K562 (cell line): ENCODE measurements at regions not wholly inside any gene's neighbourhood (a gene's known extent, or its start where the extent isn't known, plus 50 kb on each side); places are given as distances from the start of the nearest gene placed in this dataset.

Source experiments
- ATAC-seq: fragments of 200-7000 bp; cut with Tn5 transposase; 3 replicates; pipeline ENCODE4 v1.9.1; 2020; ENCODE audit warnings: moderate library complexity
- BruUV-seq: library from RNA; stranded (reverse); fragments of 400-500 nt; replicated peaks from 2 replicates; lab custom pipeline; 2021; lab: Mats Ljungman, UMichigan
- CTCF ChIA-PET: fragments of 300-600 bp; formaldehyde crosslinking; extraction: SDS; loops from one replicate; lab custom pipeline; 2021; ENCODE audit warnings: low intra/inter-chr PET ratio; lab: Yijun Ruan, JAX
- POLR2A ChIA-PET: fragments of 300-600, 350-650 bp; sonication (Branson Sonifier 250); formaldehyde crosslinking; extraction: SDS; loops from one replicate; lab custom pipeline; 2021; ENCODE audit warnings: antibody characterized with exemption, inconsistent platforms; lab: Yijun Ruan, JAX
- DNase-seq, 4 experiments: peaks; one replicate each; pipeline versions ENCODE4 v3.0.0 to v3.0.0-alpha.2; 2011 to 2018; ENCODE audit warnings: low spot score in 3 of 4, mixed read lengths in 3 of 4; ENCODE audit errors: extremely low read depth in 1 of 4
- FAIRE-seq: peaks from 2 replicates; lab custom pipeline; 2011; peaks lifted over from hg19 to GRCh38; lab: Jason Lieb, UNC
- H2AFZ ChIP-seq: 2 replicates; pipeline ENCODE4 v1.6.0; 2011; ENCODE audit warnings: low read depth, low read length, control low read depth, inconsistent platforms
- H3K27ac ChIP-seq: fragments of 200-600 bp; 3 replicates; pipeline ENCODE4 v1.8.0; 2011; ENCODE audit warnings: low read depth, mild to moderate bottlenecking, control low read depth, inconsistent platforms, low read length, moderate library complexity, mixed read lengths; ENCODE audit errors: extremely low read depth
- H3K27me3 ChIP-seq, 2 experiments: fragments of 300-600 bp in 1 of 2; 2 replicates in 1 of 2; 3 replicates in 1 of 2; pipeline versions ENCODE4 v1.6.0 to v1.8.0; 2011; ENCODE audit warnings: inconsistent platforms in 2 of 2, low read length in 2 of 2, mild to moderate bottlenecking in 1 of 2, mixed read lengths in 1 of 2, moderate library complexity in 1 of 2; ENCODE audit not compliant: control insufficient read depth in 2 of 2, insufficient read depth in 2 of 2
- H3K36me3 ChIP-seq: fragments of 300-600 bp; 3 replicates; pipeline ENCODE4 v1.8.0; 2011; ENCODE audit warnings: mild to moderate bottlenecking, low read length, inconsistent platforms; ENCODE audit not compliant: control insufficient read depth, insufficient read depth
- H3K4me1 ChIP-seq, 2 experiments: fragments of 200-600 bp in 1 of 2; replicated peaks in 1 of 2; 2 replicates in 1 of 2; 3 replicates in 1 of 2; pipeline versions ENCODE4 v1.5.1 to v1.8.0; 2011; ENCODE audit warnings: inconsistent platforms in 2 of 2, low read length in 2 of 2, mild to moderate bottlenecking in 1 of 2, mixed read lengths in 1 of 2, moderate library complexity in 1 of 2; ENCODE audit not compliant: control insufficient read depth in 2 of 2, insufficient read depth in 2 of 2
- H3K4me2 ChIP-seq: 2 replicates; pipeline ENCODE4 v1.6.1; 2011; ENCODE audit warnings: low read length, control low read depth, inconsistent platforms, mixed read lengths; ENCODE audit not compliant: insufficient read depth
- H3K4me3 ChIP-seq: fragments of 200-600 bp; sonication (generic), shearing (Covaris generic); 2 replicates; pipeline ENCODE4 v1.5.1; 2016; ENCODE audit warnings: control low read depth, inconsistent platforms
- H3K79me2 ChIP-seq: fragments of 200-600 bp; 3 replicates; pipeline ENCODE4 v1.8.0; 2011; ENCODE audit warnings: low read length, inconsistent platforms; ENCODE audit not compliant: control insufficient read depth, insufficient read depth
- H3K9ac ChIP-seq, 2 experiments: 2 replicates each; pipeline versions ENCODE4 v1.6.0 to v1.6.1; 2011; ENCODE audit warnings: low read depth in 2 of 2, low read length in 2 of 2, control low read depth in 1 of 2, inconsistent platforms in 1 of 2, mild to moderate bottlenecking in 1 of 2, mixed read lengths in 1 of 2; ENCODE audit not compliant: insufficient read depth in 1 of 2
- H3K9me1 ChIP-seq: one replicate; pipeline ENCODE4 v1.6.0; 2011; ENCODE audit warnings: inconsistent platforms, mild to moderate bottlenecking, low read length, moderate library complexity; ENCODE audit not compliant: control insufficient read depth, insufficient read depth
- H3K9me3 ChIP-seq: replicated peaks from 2 replicates; pipeline ENCODE4 v1.5.1; 2011; ENCODE audit warnings: low read depth, low read length, inconsistent platforms; ENCODE audit not compliant: control insufficient read depth, insufficient read depth
- H4K20me1 ChIP-seq: replicated peaks from 2 replicates; pipeline ENCODE4 v1.6.1; 2011; ENCODE audit warnings: low read length, inconsistent platforms, mixed read lengths; ENCODE audit not compliant: control insufficient read depth, insufficient read depth
- BRD4 ChIP-seq: fragments of 200-600 bp; sonication (generic); IDR thresholded peaks from 2 replicates; pipeline ENCODE4 v1.6.1; 2017; ENCODE audit warnings: inconsistent platforms
- CHD2 ChIP-seq: IDR thresholded peaks from 2 replicates; pipeline ENCODE4 v1.6.1; 2011; ENCODE audit warnings: low read depth, low read length
- FOXK2 ChIP-seq, 2 experiments: fragments of 450-650 bp; IDR thresholded peaks in 1 of 2; conservative IDR thresholded peaks in 1 of 2; 2 replicates each; pipeline ENCODE4 v1.6.1; 2016; ENCODE audit warnings: low read depth in 2 of 2, mild to moderate bottlenecking in 1 of 2
- GABPA ChIP-seq: fragments of 200-800 bp; sonication (Bioruptor generic); conservative IDR thresholded peaks from 2 replicates; pipeline ENCODE4 v1.6.1; 2016; ENCODE audit warnings: low read depth, missing genetic modification characterization, missing compliant biosample characterization
- JUN ChIP-seq, 2 experiments: sonication (generic) in 1 of 2; formaldehyde crosslinking in 1 of 2; IDR thresholded peaks; 2 replicates each; pipeline versions ENCODE4 v1.6.1 to v1.8.0; 2012 to 2022; ENCODE audit warnings: borderline replicate concordance in 2 of 2, mild to moderate bottlenecking in 2 of 2, improper control_type of control experiment in 1 of 2, low read depth in 1 of 2, low read length in 1 of 2, missing genetic modification reagents in 1 of 2
- MTF1 ChIP-seq: fragments of 250-450 bp; sonication (Bioruptor Pico); IDR thresholded peaks from 2 replicates; pipeline ENCODE4 v1.9.0; 2021; ENCODE audit warnings: moderate library complexity, mild to moderate bottlenecking, inconsistent platforms, borderline replicate concordance
- SAFB ChIP-seq: fragments of 200-400 bp; formaldehyde crosslinking; IDR thresholded peaks from 2 replicates; pipeline ENCODE4 v1.6.1; 2017; ENCODE audit warnings: low read depth, low read length, borderline replicate concordance
- ZBTB17 ChIP-seq: fragments of 450-650 bp; formaldehyde crosslinking; IDR thresholded peaks from 2 replicates; pipeline ENCODE4 v1.4.0; 2020; ENCODE audit warnings: mild to moderate bottlenecking
- ZNF263 ChIP-seq: sonication (generic); formaldehyde crosslinking; IDR thresholded peaks from 2 replicates; pipeline ENCODE4 v1.8.0; 2022; ENCODE audit warnings: mild to moderate bottlenecking, missing genetic modification reagents, borderline replicate concordance
- ZNF324 ChIP-seq: fragments of 250-450 bp; sonication (Bioruptor Pico); IDR thresholded peaks from 2 replicates; pipeline ENCODE4 v1.4.0; 2020; ENCODE audit warnings: mild to moderate bottlenecking
- ZNF830 ChIP-seq: fragments of 250-450 bp; sonication (Bioruptor Pico); IDR thresholded peaks from 2 replicates; pipeline ENCODE4 v1.5.0; 2021; ENCODE audit warnings: mild to moderate bottlenecking
- WGBS: fragments of 100-300 bp; shearing (Covaris generic); methylation state at CpG from one replicate; pipeline ENCODE4 v1.1.6; 2016; ENCODE audit warnings: low coverage, mixed read lengths; ENCODE audit not compliant: insufficient coverage; ENCODE audit errors: missing lambda C conversion rate; 5-methylcytosine and 5-hydroxymethylcytosine counted together
- in situ Hi-C: fragments of 300-500 bp; cut with MboI; formaldehyde crosslinking; loops from 4 replicates; pipeline ENCODE4 v1.15.0; 2018; ENCODE audit warnings: inconsistent platforms, mixed read lengths
- intact Hi-C: fragments of 100-400 bp; cut with micrococcal nuclease; formaldehyde crosslinking; loops from 2 replicates; pipeline ENCODE4 v1.14.2; 2022
- TF ChIP-seq, protein P1 (sequence below): fragments of 200-800 bp; sonication (Bioruptor generic); IDR thresholded peaks from 2 replicates; pipeline ENCODE4 v1.6.1; 2016; ENCODE audit warnings: missing genetic modification characterization, missing compliant biosample characterization
- TF ChIP-seq, protein P2 (sequence below): fragments of 450-650 bp; formaldehyde crosslinking; IDR thresholded peaks from 2 replicates; pipeline ENCODE4 v1.4.0; 2020; ENCODE audit warnings: mild to moderate bottlenecking, moderate library complexity

DNA sequence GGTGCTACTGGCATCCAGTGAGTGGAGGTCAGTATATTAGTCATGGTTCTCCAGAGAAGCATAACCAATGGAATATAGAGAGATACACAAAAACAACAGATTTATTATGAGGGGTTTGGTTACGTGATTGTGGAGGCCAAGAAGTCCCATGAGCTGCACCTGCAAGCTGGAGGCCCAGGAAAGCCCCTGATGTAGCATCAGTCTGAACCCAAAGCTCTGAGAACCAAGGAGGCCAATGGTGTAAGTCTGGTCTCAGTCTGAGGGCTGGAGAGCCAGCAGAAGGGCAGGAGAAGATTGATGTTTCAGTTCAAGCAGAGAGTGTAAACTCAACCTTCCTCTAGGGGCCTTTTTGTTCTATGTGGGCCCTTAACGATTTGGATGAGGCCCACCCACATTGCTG lies 144.1 kb downstream of the KLF13 start:
- no peaks in the 10 kb centered on the region for H3K9me1 ChIP-seq
- FAIRE-seq = no peak
- no peak overlapping the region for H3K4me3 ChIP-seq
- no TSS peak for BruUV-seq
- H3K4me2 ChIP-seq = no peak overlapping the region
- ChIA-PET CTCF (no interaction called here), POLR2A (interaction anchor here (0.8 kb wide), 1 partner anchor 102 kb away, joined by 3 read pairs; no protein-coding TSS in a partner anchor)
- no peak overlapping the region for H2AFZ ChIP-seq
- no peaks in the 10 kb centered on the region for H3K9me3 ChIP-seq
- H3K36me3 ChIP-seq = no peaks in the 10 kb centered on the region
- H3K4me1 ChIP-seq = no peaks in the 10 kb centered on the region; a peak in 1 of 5 replicates
- WGBS = 0% methylated on average over 2 of the region's 2 CpGs
- no peaks in the 10 kb centered on the region for H3K79me2 ChIP-seq
- intact Hi-C loops (no loop called here), in situ Hi-C loops (no loop called here)
- peaks cover under 1 to 28% of the 10 kb centered on the region in 2 experiments; a peak in 2 of 5 replicates for H3K27me3 ChIP-seq
- TF ChIP-seq BRD4 = no peak
- no peak for TF ChIP-seq GABPA (tag)
- no peak for TF ChIP-seq CHD2
- no peak for TF ChIP-seq ZNF830 (CRISPR knock-in tag)
- TF ChIP-seq, protein P1, sequence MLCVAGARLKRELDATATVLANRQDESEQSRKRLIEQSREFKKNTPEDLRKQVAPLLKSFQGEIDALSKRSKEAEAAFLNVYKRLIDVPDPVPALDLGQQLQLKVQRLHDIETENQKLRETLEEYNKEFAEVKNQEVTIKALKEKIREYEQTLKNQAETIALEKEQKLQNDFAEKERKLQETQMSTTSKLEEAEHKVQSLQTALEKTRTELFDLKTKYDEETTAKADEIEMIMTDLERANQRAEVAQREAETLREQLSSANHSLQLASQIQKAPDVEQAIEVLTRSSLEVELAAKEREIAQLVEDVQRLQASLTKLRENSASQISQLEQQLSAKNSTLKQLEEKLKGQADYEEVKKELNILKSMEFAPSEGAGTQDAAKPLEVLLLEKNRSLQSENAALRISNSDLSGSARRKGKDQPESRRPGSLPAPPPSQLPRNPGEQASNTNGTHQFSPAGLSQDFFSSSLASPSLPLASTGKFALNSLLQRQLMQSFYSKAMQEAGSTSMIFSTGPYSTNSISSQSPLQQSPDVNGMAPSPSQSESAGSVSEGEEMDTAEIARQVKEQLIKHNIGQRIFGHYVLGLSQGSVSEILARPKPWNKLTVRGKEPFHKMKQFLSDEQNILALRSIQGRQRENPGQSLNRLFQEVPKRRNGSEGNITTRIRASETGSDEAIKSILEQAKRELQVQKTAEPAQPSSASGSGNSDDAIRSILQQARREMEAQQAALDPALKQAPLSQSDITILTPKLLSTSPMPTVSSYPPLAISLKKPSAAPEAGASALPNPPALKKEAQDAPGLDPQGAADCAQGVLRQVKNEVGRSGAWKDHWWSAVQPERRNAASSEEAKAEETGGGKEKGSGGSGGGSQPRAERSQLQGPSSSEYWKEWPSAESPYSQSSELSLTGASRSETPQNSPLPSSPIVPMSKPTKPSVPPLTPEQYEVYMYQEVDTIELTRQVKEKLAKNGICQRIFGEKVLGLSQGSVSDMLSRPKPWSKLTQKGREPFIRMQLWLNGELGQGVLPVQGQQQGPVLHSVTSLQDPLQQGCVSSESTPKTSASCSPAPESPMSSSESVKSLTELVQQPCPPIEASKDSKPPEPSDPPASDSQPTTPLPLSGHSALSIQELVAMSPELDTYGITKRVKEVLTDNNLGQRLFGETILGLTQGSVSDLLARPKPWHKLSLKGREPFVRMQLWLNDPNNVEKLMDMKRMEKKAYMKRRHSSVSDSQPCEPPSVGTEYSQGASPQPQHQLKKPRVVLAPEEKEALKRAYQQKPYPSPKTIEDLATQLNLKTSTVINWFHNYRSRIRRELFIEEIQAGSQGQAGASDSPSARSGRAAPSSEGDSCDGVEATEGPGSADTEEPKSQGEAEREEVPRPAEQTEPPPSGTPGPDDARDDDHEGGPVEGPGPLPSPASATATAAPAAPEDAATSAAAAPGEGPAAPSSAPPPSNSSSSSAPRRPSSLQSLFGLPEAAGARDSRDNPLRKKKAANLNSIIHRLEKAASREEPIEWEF = no peak
- TF ChIP-seq ZNF263 = no peak
- TF ChIP-seq, protein P2, sequence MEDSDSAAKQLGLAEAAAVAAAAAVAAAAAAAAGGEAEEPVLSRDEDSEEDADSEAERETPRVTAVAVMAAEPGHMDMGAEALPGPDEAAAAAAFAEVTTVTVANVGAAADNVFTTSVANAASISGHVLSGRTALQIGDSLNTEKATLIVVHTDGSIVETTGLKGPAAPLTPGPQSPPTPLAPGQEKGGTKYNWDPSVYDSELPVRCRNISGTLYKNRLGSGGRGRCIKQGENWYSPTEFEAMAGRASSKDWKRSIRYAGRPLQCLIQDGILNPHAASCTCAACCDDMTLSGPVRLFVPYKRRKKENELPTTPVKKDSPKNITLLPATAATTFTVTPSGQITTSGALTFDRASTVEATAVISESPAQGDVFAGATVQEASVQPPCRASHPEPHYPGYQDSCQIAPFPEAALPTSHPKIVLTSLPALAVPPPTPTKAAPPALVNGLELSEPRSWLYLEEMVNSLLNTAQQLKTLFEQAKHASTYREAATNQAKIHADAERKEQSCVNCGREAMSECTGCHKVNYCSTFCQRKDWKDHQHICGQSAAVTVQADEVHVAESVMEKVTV (CRISPR knock-in tag) = no peak
- no peak for TF ChIP-seq JUN (IDR thresholded peaks at IDR 0.05; ENCODE audit: borderline replicate concordance, low read depth, low read length)
- TF ChIP-seq JUN (CRISPR knock-in tag; IDR thresholded peaks at IDR 0.05; ENCODE audit: borderline replicate concordance) = no peak
- no peak for TF ChIP-seq ZNF324
- no peak for TF ChIP-seq MTF1 (CRISPR knock-in tag)
- no peak for TF ChIP-seq ZBTB17 (CRISPR knock-in tag)
- no peak for TF ChIP-seq FOXK2 (conservative IDR thresholded peaks at IDR 0.05 in 1 of 2, IDR thresholded peaks at IDR 0.05 in 1 of 2; ENCODE audit: low read depth in 2 of 2)
- TF ChIP-seq SAFB = no peak
- H4K20me1 ChIP-seq = no peaks in the 10 kb centered on the region
- no peak overlapping the region for H3K27ac ChIP-seq
- H3K9ac ChIP-seq = no peak overlapping the region
- ATAC-seq = no peak
- no peak for DNase-seq
